GM12873 (cell line): ENCODE measurements at regions not wholly inside any gene's neighbourhood (a gene's known extent, or its start where the extent isn't known, plus 50 kb on each side); places are given as distances from the start of the nearest gene placed in this dataset.

Source experiments
- TF ChIP-seq, protein P1 (sequence below): IDR thresholded peaks from 2 replicates; pipeline ENCODE4 v1.5.1; 2012; ENCODE audit warnings: low read depth, mild to moderate bottlenecking, moderate library complexity, low read length, control low read depth; ENCODE audit not compliant: insufficient read depth; ENCODE audit errors: missing control alignments

DNA sequence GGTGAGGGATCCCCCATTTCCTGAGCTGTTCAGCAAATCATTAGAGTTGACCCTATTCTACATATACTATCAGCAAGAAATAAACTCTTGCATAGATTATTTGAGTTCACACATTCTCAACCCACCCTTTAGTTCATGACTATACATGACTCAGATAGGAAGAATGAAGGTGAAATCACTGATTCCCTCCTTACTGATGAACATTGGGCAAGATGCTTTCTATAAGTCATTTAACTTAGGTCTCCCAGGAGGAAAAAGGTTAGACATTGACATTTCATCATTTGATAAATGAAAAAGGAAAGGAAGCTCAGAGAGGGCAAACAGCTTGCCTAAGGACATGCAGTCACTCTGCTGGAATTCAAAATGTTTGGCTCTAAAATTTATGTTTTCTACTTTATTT is 408.0 kb downstream of the TMEM182 start:
- TF ChIP-seq, protein P1, sequence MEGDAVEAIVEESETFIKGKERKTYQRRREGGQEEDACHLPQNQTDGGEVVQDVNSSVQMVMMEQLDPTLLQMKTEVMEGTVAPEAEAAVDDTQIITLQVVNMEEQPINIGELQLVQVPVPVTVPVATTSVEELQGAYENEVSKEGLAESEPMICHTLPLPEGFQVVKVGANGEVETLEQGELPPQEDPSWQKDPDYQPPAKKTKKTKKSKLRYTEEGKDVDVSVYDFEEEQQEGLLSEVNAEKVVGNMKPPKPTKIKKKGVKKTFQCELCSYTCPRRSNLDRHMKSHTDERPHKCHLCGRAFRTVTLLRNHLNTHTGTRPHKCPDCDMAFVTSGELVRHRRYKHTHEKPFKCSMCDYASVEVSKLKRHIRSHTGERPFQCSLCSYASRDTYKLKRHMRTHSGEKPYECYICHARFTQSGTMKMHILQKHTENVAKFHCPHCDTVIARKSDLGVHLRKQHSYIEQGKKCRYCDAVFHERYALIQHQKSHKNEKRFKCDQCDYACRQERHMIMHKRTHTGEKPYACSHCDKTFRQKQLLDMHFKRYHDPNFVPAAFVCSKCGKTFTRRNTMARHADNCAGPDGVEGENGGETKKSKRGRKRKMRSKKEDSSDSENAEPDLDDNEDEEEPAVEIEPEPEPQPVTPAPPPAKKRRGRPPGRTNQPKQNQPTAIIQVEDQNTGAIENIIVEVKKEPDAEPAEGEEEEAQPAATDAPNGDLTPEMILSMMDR, result no peak

DNA sequence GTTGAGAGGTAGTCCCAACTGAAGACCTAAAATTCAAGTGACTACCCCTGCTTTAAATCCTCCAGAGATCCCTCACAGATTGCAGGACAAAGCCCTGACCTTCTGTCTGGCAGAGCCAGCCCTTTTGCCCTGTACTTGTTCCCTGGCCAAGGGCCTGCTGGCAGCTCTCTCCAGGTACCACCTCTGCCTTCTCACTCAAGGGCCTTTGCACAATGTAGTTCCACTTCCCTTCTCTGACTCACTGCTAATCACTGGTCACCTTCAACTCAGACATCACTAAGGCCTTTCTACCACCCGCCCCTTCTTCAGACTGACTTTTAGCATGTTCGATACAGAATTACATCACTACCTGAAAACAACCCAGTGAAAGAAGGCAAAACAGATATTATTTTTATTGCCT is 411.0 kb downstream of the TMEM182 start:
- TF ChIP-seq, protein P1, result no peak

DNA sequence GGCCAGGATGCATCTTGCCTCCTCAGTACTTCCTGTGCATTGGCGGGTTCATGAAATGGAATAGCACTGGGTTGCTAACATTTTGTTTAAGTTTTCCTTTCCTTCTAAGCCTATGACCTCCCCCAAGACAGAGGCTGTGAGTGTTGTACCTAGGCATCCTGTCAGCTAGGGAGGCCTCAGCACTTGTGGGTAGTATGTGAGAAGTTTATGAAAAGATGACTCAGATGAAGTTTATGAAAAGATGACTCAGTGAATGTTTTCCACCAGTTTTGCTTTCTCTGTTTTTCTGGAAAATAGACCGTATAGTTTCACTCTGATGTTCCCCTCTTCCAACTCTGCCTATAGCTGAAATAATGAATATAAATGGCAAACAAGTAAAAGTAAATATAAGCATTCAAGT is 412.9 kb downstream of the TMEM182 start:
- TF ChIP-seq, protein P1, result no peak

DNA sequence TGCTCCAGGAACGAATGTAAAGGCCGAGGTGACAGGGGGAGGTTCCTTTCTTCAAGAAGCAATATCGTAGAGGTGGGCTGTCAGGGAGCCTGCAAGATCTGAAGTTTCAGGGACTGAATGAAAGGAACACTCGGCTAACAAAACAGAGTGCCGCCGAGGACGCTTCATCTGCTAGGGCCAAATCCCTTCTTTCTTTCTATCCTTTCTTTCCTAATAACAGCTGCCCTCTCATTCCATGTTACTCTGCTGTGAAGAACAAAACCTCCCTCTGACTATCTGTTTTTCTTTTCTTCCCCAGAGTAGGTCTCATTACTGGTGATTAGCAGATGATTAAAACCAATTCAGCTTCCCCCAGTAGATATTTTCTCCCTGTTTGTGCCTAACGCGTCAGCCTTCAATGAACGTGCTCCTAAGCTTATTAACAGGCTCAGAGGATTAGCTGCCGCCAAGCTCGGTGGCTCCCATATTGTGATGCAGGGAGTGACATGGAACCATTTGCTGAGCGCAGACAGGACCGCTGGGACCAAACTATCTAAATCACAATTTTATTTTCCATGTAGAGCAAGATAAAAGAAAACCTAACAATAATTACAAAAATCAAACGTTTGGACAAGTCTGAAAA is 414.6 kb downstream of the TMEM182 start:
- TF ChIP-seq, protein P1, result no peak

DNA sequence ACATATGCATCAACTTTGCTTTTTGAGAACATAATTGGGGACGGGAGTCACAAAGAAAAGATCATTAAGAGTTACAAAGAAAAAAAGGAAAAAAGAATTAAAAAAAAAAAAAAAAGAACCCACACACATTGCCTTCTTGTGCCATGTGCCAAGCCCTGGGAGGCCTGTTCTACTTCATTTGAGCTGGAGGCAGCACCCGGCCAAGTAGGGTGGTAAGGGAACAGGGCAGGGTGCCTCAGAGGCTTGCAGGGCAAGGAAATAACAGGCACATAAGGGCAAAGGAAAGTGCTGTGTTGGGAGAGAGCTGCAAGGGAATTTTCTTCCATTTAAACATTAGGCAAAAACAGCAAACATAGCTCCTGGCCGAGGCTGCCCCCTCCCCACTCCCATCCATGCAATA is 418.0 kb downstream of the TMEM182 start:
- TF ChIP-seq, protein P1, result no peak

DNA sequence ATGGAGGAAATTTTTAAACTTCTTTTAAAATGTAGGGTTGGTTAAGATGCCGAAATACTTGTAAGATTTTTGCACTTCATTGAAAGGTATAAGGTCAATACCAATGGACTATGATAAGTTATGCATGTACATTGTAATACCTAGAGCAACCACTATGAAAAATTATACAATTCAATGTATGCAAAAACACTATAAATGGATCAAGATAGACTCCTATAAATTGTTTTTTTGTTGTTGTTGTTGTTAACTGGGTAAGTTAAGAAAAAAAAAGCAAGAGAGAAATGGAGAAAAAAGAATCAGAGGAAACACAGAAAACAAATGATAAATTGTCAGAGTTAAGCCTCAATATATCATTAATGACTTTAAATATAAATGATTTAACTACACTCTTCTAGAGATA is 421.2 kb downstream of the TMEM182 start:
- TF ChIP-seq, protein P1, result no peak

DNA sequence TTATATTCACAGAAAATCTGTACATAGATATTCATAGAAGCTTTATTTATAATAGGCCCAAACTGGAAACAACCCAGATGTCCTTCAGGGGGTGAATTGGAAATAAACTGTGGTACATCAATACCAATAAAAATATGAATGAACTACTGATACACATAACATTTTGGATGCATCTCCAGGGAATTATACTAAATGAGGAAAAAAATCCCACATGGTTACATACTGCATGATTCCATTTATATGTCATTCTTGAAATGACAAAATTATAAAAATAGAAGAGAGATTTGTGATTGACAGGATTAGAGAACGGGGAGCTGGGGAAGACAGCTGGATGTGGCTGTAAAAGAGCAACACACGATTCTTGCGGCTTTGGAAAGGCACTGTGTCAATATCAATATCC is 435.0 kb downstream of the TMEM182 start:
- TF ChIP-seq, protein P1, result no peak
